Activated T-cell treated with anti-CD3 and anti-CD28 coated beads, Interleukin-2, amount 50 U/mL, for 4 hours (primary cell): ENCODE measurements at regions not wholly inside any gene's neighbourhood (a gene's known extent, or its start where the extent isn't known, plus 50 kb on each side); places are given as distances from the start of the nearest gene placed in this dataset.
A peak's percentile ranks its signal among the peaks of the same experiment; 100 is the strongest.

Experiments used
- ATAC-seq, 2 donors: fragments of 200-7000 bp; cut with Tn5 transposase; one replicate each; pipeline ENCODE4 v1.10.0; 2021
- DNase-seq: peaks from one replicate; pipeline ENCODE4 v3.0.0-alpha.2; 2020
- H3K27me3 Mint-ChIP-seq: one replicate; pipeline ENCODE4 v1.8.0; 2021; ENCODE audit warnings: low read depth, mixed read lengths
- H3K36me3 Mint-ChIP-seq: one replicate; pipeline ENCODE4 v1.8.0; 2022; ENCODE audit warnings: mixed read lengths; ENCODE audit not compliant: insufficient read depth
- H3K4me1 Mint-ChIP-seq: one replicate; pipeline ENCODE4 v1.8.0; 2021; ENCODE audit warnings: low read depth, mixed read lengths
- H3K4me3 Mint-ChIP-seq: one replicate; pipeline ENCODE4 v1.8.0; 2021; ENCODE audit warnings: mild to moderate bottlenecking, moderate library complexity, mixed read lengths
- H3K9me3 Mint-ChIP-seq: one replicate; pipeline ENCODE4 v1.8.0; 2021; ENCODE audit warnings: mixed read lengths

DNA sequence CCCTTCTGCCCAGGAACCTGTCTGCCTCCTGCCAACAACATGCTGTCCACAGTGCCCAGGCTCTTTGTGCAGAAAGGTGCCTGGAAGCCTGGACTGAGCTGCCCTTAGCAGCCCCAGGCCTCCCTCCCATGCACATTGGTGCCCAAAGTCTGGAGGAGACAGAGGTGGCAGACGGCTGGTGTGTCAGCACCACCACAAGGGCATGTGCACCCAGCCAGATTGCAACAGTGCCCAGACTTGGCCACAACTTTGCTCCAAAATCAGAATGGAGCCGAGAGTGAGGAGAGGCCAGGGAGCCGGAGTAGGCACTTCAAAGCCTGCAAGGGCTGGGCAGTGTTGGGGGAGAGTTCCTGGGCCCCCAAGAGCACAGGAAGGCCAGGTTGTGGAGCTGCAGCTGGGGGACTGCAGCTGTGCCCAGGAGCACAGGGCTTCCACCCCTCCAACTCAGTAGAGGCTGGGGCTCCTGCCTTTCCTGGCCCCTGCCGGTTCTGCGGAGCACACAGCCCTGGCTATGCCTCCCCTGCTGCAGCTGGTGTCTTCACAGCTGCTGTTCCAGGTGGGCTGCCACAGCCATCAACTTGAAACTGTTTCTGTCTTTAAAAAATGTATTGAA, 1255.8 kb downstream of the SLITRK5 start:
- no peaks in the 10 kb centered on the region for H3K4me1 Mint-ChIP-seq
- no peaks in the 10 kb centered on the region for H3K9me3 Mint-ChIP-seq
- DNase-seq, result no peak
- ATAC-seq, result no peak
- H3K27me3 Mint-ChIP-seq, result no peaks in the 10 kb centered on the region
- no peak overlapping the region for H3K4me3 Mint-ChIP-seq
- no peaks in the 10 kb centered on the region for H3K36me3 Mint-ChIP-seq

DNA sequence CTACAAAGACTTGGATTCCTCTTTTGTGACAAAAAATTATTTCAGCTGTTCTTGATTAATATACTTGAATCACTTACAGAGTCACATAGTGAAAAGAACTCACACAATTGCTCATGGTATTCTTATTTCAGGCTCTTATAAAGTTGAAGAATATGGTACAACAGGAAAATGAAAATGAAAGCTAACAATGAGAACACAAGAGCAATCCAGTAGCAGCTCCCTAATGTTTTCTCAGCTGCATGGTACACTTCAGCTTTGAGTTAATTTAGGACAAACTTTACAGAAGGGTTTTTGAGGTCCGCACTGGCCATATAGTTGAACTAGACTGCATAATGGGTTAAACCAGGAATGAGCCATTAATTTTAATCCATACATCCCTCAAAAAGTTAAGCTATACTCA, 1261.8 kb downstream of the SLITRK5 start:
- no peaks in the 10 kb centered on the region for H3K27me3 Mint-ChIP-seq
- DNase-seq, result no peak
- H3K4me1 Mint-ChIP-seq, result no peaks in the 10 kb centered on the region
- no peaks in the 10 kb centered on the region for H3K36me3 Mint-ChIP-seq
- H3K9me3 Mint-ChIP-seq, result peaks cover 6% of the 10 kb centered on the region
- H3K4me3 Mint-ChIP-seq, result no peak overlapping the region
- ATAC-seq, result no peak

DNA sequence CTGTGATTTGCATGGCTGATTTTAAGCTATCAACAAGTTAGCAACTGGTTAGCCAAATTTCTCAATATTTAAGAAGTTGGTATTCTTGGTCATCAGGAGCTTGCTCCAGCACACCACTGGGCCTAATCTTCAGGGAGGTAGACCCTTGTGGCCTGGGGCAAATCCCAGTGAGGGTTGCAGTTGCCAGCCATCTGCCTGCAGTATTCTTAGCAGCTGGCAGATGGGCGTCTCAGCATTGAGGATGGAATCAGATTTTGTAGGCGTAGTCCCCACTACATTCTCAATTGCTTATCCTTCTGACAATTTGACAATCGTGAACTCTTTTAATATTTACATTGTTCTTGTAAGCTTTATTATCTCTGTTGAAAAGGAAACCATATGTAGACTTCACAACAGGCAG, 1266.2 kb downstream of the SLITRK5 start:
- Mint-ChIP-seq H3K9me3 (peaks cover 10% of the 10 kb centered on the region), H3K4me1 (no peaks in the 10 kb centered on the region), H3K36me3 (no peaks in the 10 kb centered on the region), H3K4me3 (no peak overlapping the region), H3K27me3 (no peaks in the 10 kb centered on the region)
- DNase-seq (no peak), ATAC-seq (no peak)

DNA sequence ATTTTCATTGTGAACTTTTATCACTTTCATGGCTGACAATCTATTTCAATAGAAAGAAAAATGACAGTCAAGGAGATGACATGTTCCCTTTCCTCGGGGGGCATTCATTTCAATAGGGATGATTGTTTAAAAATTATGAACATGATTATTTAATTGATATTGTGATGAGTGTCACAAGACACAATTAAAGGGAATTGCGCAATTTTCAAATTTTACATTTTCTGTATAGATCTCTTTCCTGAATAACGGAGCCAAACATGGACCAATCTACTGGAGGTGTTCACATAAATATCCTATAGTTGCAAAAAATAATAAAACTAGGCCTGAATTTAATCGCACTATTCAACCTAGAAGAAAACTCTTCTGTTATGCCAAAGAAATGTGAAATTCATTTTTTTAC, 1274.6 kb downstream of the SLITRK5 start:
- H3K4me3 Mint-ChIP-seq, result no peak overlapping the region
- no peaks in the 10 kb centered on the region for H3K27me3 Mint-ChIP-seq
- H3K36me3 Mint-ChIP-seq, result no peaks in the 10 kb centered on the region
- H3K9me3 Mint-ChIP-seq, result peaks cover 14% of the 10 kb centered on the region
- ATAC-seq (no peak), DNase-seq (no peak)
- no peaks in the 10 kb centered on the region for H3K4me1 Mint-ChIP-seq

DNA sequence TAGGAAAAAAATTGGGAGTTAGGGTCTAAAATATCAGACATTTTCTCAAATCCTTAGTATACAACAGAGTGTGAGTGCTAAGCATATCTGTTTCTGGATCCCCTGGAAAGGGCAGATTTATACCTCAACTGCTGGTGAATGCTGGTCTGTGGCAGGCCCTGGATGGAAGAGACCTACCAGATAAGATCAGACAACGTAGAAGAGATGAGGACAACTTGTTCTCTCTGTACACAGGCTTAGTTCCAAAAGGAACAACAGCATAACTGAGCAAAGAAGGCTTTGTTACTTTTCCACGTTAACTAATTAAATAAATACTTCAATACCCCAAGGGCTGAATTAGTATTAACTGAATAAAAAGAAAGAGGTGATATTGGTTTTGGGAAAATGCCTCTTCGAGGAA, 1277.3 kb downstream of the SLITRK5 start:
- Mint-ChIP-seq H3K9me3 (peaks cover 14% of the 10 kb centered on the region), H3K4me3 (no peak overlapping the region), H3K36me3 (no peaks in the 10 kb centered on the region), H3K4me1 (no peaks in the 10 kb centered on the region), H3K27me3 (no peaks in the 10 kb centered on the region)
- DNase-seq (no peak), ATAC-seq (no peak)

DNA sequence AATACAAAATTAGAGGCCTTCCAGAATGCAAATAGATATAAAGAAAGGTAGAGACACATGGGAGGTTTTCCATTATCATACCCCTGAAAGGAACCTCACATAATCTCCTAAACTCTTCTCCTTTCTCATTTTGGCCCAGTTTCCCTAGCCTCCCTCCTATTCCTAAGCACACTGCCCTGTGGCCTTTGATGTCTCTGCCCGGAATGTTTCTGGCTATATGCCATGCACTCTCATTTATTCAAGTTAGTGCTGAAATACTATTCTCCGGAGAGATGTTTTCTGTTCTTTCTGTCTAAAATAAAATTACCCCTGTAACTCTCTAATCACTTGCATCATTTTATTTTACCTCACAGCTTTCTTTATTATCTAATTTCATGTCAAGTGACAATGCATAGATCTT, 1287.7 kb downstream of the SLITRK5 start:
- DNase-seq (no peak), ATAC-seq (no peak)
- Mint-ChIP-seq H3K9me3 (peaks cover 11% of the 10 kb centered on the region), H3K36me3 (no peaks in the 10 kb centered on the region), H3K4me3 (no peak overlapping the region), H3K27me3 (no peaks in the 10 kb centered on the region), H3K4me1 (no peaks in the 10 kb centered on the region)

DNA sequence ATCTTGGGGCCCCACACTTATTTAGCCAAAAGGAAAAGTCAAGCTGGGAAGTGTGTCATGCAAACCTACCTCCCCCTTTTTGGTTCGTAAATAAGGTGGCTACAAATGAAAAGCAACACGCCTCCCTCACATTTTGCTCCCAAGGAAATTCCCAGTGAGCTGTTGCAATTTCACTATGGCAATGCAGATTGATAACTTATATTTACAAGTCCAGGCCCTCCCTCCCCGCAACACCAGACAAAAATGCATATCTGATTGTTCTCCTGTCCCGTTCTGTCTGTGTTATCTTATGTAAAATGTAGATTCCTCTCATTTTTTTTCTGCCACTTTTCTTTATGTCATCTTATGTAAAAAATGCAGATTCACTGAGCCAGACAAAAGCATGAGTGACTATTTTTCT, 1305.3 kb downstream of the SLITRK5 start:
- ATAC-seq, result no peak
- peaks cover 16% of the 10 kb centered on the region for H3K9me3 Mint-ChIP-seq
- no peaks in the 10 kb centered on the region for H3K27me3 Mint-ChIP-seq
- peaks cover 3% of the 10 kb centered on the region for H3K4me1 Mint-ChIP-seq
- no peak for DNase-seq
- H3K4me3 Mint-ChIP-seq, result no peak overlapping the region
- H3K36me3 Mint-ChIP-seq, result no peaks in the 10 kb centered on the region

DNA sequence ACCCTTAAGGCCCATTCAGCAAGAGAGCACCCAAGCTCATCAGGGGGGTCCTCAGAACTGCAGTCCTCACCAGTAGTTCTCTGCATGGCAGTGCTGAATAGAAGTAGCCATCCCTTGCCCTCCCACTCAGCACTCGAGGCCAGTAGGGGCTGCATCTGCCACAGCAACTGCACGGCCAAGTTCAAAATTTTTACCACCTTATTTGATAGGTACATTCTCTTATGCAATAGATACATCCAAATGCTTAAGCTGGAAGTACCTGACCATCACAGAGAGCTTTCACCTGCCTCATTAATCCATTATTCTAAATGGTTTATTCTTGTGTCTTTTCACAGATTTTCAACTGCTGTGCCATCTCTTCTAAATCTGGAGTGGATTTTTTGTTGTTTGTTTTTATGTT, 1307.4 kb downstream of the SLITRK5 start:
- ATAC-seq (no peak), DNase-seq (no peak)
- Mint-ChIP-seq H3K27me3 (no peaks in the 10 kb centered on the region), H3K9me3 (peaks cover 16% of the 10 kb centered on the region), H3K4me1 (peaks cover 3% of the 10 kb centered on the region), H3K36me3 (no peaks in the 10 kb centered on the region), H3K4me3 (no peak overlapping the region)

DNA sequence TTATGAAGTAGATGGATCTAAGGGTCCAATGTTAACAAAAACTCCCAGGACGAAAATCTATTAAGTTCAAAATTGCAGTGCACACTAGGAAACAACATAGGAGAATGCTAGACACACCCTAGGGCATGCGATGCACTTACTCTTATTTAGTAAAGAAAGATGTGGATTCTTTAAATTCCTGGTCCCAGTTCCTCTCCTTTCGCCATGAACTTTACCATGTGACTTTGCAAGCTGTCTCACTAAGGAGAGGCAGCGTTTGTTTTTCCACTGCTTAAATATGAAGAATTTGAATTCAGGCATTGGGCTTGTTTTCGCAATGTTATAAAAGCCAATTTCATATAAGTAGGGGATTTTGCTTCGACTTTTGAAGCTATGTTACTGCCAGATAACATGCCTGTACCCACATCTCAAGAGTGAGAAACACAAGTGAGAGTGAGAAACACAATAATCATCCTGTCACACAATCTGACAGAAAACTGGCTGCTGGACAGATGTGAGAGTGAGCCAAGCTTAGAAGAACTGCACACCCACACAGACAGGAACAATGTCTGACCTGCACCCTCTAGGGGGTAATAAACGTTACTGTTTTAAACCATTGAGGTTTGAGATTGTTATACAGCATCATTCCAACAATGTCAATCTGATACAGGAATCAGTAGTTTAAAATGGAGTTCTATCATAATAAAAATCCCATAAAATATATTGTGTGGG, 1308.4 kb downstream of the SLITRK5 start:
- no peaks in the 10 kb centered on the region for H3K36me3 Mint-ChIP-seq
- H3K27me3 Mint-ChIP-seq, result no peaks in the 10 kb centered on the region
- H3K9me3 Mint-ChIP-seq, result peaks cover 8% of the 10 kb centered on the region
- peaks cover 3% of the 10 kb centered on the region for H3K4me1 Mint-ChIP-seq
- ATAC-seq (peak; percentile 75 to 76), DNase-seq (no peak)
- no peak overlapping the region for H3K4me3 Mint-ChIP-seq

DNA sequence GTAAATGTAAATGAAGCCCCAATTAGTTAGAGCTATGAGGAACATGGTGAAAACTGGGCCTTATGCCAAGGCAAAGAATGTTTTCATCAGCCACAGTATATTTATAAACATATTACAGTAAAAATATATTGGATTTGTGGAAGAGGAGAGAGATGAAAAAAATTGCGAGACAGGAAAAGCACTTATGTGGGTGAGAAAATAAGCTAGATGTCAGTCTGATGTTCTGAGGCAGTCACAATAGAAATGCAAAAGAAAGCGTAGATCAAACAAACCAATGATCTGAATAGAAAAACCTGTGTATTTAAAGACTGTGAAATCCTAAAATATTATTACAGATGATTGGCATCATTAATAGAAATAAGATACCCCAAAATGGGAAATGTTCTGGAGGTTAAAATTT, 1332.5 kb downstream of the SLITRK5 start:
- Mint-ChIP-seq H3K27me3 (no peaks in the 10 kb centered on the region), H3K4me1 (no peaks in the 10 kb centered on the region), H3K4me3 (no peak overlapping the region), H3K9me3 (peaks cover 18% of the 10 kb centered on the region), H3K36me3 (no peaks in the 10 kb centered on the region)
- ATAC-seq (no peak), DNase-seq (no peak)

DNA sequence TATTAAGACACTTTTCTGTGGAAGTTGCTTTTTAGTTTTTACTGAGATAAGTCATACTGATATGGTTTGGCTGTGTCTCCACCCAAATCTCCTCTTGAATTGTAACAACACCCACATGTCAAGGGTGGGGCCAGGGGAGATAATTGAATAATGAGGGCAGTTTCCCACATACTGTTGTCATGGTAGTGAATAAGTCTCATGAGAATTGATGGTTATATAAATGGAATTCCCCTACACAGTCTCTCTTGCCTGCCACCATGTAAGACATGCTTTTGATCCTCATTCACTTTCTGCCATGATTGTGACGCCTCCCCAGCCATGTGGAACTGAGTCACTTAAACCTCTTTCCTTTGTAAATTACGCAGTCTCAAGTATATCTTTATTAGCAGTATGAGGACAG, 1340.4 kb downstream of the SLITRK5 start:
- Mint-ChIP-seq H3K4me3 (no peak overlapping the region), H3K27me3 (no peaks in the 10 kb centered on the region), H3K36me3 (no peaks in the 10 kb centered on the region), H3K4me1 (no peaks in the 10 kb centered on the region), H3K9me3 (peaks cover 12% of the 10 kb centered on the region)
- DNase-seq (no peak), ATAC-seq (peak in 1 of 2 donors; percentile 38)

DNA sequence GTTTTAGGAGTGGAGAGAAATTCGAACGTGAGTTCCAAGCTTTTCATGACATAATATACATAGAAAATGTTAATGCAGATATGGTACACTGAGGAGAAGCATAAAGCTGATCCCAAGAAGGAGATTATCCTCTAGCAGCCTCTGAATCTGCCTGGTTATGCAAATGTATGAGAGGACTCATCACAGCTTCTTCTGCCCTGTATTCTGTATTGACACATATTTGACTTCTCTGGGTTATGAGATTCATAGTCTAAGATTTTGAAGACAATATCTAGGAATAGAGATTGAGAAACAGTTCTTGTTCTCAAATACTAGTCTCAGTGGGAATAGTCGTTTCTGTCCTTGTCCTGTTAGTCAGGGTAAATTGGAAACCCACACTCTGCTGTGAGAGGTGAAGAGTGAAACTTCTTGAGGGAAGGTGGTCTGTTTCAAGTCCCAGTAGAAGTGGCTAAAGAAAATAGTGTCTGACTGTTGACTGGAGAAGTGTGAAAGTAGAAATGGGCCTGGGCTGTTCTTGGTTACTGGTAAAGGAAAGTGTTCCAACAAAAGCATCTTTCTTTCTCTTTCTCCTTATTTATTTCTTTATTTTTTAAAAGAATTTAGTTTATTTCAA, 1356.6 kb downstream of the SLITRK5 start:
- Mint-ChIP-seq H3K9me3 (peaks cover 31% of the 10 kb centered on the region), H3K4me1 (peaks cover 1% of the 10 kb centered on the region), H3K4me3 (no peak overlapping the region), H3K36me3 (no peaks in the 10 kb centered on the region), H3K27me3 (no peaks in the 10 kb centered on the region)
- DNase-seq (no peak), ATAC-seq (peak; percentile 70 to 72)

DNA sequence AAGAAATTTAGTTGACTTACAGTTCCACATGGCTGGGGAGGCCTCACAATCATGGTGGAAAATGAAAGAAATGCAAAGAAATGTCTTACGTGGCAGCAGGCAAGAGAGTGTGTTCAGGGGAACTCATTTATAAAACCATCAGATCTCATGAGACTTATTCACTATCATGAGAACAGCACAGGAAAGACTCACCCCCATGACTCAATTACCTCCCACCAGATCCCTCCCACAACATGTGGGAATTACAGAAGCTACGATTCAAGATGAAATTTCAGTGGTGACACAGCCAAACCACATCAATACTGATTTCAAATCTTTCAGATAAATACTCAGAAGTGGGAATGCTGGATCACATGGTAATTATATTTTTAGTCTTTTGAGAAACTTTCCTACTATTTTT, 1357.9 kb downstream of the SLITRK5 start:
- ATAC-seq (peak; percentile 73 to 78), DNase-seq (no peak)
- Mint-ChIP-seq H3K36me3 (no peaks in the 10 kb centered on the region), H3K27me3 (no peaks in the 10 kb centered on the region), H3K4me1 (peaks cover 1% of the 10 kb centered on the region), H3K4me3 (no peak overlapping the region), H3K9me3 (peaks cover 32% of the 10 kb centered on the region)

DNA sequence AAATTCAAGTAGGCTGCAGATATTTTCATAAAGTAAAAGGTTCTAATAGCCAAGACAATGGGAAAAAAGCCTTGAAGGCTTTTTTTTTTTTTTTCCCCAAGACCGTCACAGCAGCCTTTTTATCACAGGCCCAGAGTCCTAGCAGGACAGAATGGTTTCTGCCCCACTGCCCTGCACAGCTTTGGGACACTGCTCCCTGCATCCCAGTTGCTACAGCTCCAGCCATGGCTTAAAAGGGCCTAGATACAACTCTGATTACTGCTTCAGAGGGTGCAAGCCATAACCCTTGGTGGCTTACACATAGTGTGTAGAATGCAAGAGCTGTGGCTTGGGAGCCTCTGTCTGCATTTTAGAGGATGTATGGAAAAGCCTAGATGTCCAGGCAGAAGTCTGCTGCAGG, 1362.8 kb downstream of the SLITRK5 start:
- no peaks in the 10 kb centered on the region for H3K27me3 Mint-ChIP-seq
- no peak overlapping the region for H3K4me3 Mint-ChIP-seq
- no peak for DNase-seq
- H3K4me1 Mint-ChIP-seq, result peaks cover 1% of the 10 kb centered on the region
- ATAC-seq, result no peak
- no peaks in the 10 kb centered on the region for H3K36me3 Mint-ChIP-seq
- peaks cover 25% of the 10 kb centered on the region for H3K9me3 Mint-ChIP-seq

DNA sequence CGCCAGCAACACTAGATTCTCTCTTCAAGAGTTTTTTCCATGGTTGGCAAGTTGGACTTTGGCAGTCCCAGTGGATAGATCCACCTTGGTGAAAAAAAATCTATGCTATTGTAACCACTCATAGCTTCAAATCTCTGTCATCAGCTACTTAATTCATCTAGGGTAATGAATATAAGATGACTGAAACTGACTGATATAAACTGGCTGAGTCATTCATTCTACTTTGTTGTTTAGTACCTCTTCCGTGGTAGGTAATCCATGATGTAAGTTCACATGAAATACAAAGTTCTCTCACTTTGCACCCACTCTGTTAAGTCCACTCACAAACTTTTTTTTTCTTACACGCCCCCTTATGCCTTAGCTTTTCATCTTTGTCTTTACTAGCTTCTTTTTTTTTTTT, 1381.5 kb downstream of the SLITRK5 start:
- Mint-ChIP-seq H3K4me1 (no peaks in the 10 kb centered on the region), H3K27me3 (no peaks in the 10 kb centered on the region), H3K4me3 (no peak overlapping the region), H3K36me3 (no peaks in the 10 kb centered on the region), H3K9me3 (peaks cover 13% of the 10 kb centered on the region)
- DNase-seq (no peak), ATAC-seq (peak; percentile 50 to 51)
